Breast epithelium (tissue), 3 donors: ENCODE measurements at regions not wholly inside any gene's neighbourhood (a gene's known extent, or its start where the extent isn't known, plus 50 kb on each side); places are given as distances from the start of the nearest gene placed in this dataset.

Experiments used
- POLR2A ChIP-seq: fragments of 450-650 bp; IDR thresholded peaks from one replicate; pipeline ENCODE4 v1.6.1; 2016; ENCODE audit warnings: antibody characterized with exemption, mild to moderate bottlenecking, moderate library complexity
- POLR2AphosphoS5 ChIP-seq, 3 donors: sonication (generic); formaldehyde crosslinking; IDR thresholded peaks; one replicate each; pipeline ENCODE4 v1.6.1; 2017; ENCODE audit warnings: antibody characterized with exemption in 3 of 3
- TF ChIP-seq, protein P1 (sequence below), 3 donors: fragments of 450-650 bp; IDR thresholded peaks; one replicate each; pipeline ENCODE4 v1.5.1; 2016 to 2017; ENCODE audit warnings: antibody characterized with exemption in 3 of 3, mild to moderate bottlenecking in 3 of 3, moderate library complexity in 3 of 3

DNA sequence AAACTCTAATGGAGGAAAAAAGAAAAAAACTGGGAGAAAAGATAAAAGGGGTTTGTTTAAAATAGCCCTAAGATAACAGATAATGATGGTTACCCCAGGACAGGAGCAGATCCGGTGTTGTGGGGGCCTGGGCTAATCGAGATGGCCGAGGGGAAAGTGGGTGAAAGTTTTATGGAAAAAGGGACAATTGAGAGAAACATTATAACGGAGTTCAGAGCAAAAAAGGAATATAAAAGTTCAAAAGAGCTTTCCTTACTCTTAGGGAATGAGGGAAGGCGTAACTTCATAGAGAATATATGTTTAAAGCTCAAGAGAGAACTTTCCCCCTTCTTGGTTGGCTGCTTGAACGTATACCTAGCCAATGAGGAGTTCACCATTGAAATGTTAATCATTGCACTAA is 131.4 kb downstream of the BAMBI start:
- TF ChIP-seq, protein P1, sequence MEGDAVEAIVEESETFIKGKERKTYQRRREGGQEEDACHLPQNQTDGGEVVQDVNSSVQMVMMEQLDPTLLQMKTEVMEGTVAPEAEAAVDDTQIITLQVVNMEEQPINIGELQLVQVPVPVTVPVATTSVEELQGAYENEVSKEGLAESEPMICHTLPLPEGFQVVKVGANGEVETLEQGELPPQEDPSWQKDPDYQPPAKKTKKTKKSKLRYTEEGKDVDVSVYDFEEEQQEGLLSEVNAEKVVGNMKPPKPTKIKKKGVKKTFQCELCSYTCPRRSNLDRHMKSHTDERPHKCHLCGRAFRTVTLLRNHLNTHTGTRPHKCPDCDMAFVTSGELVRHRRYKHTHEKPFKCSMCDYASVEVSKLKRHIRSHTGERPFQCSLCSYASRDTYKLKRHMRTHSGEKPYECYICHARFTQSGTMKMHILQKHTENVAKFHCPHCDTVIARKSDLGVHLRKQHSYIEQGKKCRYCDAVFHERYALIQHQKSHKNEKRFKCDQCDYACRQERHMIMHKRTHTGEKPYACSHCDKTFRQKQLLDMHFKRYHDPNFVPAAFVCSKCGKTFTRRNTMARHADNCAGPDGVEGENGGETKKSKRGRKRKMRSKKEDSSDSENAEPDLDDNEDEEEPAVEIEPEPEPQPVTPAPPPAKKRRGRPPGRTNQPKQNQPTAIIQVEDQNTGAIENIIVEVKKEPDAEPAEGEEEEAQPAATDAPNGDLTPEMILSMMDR (IDR thresholded peaks at IDR 0.05): no peak
- no peak for TF ChIP-seq POLR2A
- TF ChIP-seq POLR2AphosphoS5 (IDR thresholded peaks at IDR 0.05): no peak
